ENCODE measurements at regions not wholly inside any gene's neighbourhood (a gene's known extent, or its start where the extent isn't known, plus 50 kb on each side); places are given as distances from the start of the nearest gene placed in this dataset.

- no peak for TF ChIP-seq CTCF (optimal IDR thresholded peaks at IDR 0.05 in 1 of 3, IDR thresholded peaks at IDR 0.05 in 1 of 3, conservative IDR thresholded peaks at IDR 0.05 in 1 of 3; ENCODE audit: extremely low read depth in 1 of 3, insufficient read depth in 2 of 3, low read length in 3 of 3)
- TF ChIP-seq EZH2 (IDR thresholded peaks at IDR 0.05; ENCODE audit: low read length), result no peak
Observed at GRCh38 chr6:153790876-153791473, 248.1 kb upstream of the OPRM1 start.

Measured in keratinocyte (primary cell).